Brain microvascular endothelial cell (primary cell): ENCODE measurements at regions not wholly inside any gene's neighbourhood (a gene's known extent, or its start where the extent isn't known, plus 50 kb on each side); places are given as distances from the start of the nearest gene placed in this dataset.

ENCODE experiments used
- DNase-seq: peaks from one replicate; pipeline ENCODE4 v3.0.0-alpha.2; 2020
- H3K27ac ChIP-seq: fragments of 250-450 bp; sonication (Bioruptor Pico); 2 replicates; pipeline ENCODE4 v1.5.1; 2020; ENCODE audit warnings: mild to moderate bottlenecking, moderate library complexity
- H3K27me3 ChIP-seq: fragments of 250-450 bp; sonication (Bioruptor Pico); replicated peaks from 2 replicates; pipeline ENCODE4 v1.5.1; 2020; ENCODE audit warnings: mild to moderate bottlenecking
- H3K36me3 ChIP-seq: fragments of 250-450 bp; sonication (Bioruptor Pico); replicated peaks from 2 replicates; pipeline ENCODE4 v1.5.1; 2020; ENCODE audit warnings: mild to moderate bottlenecking
- H3K4me3 ChIP-seq: 2 replicates; pipeline ENCODE4 v1.5.1; 2011; ENCODE audit warnings: low read depth, mild to moderate bottlenecking, control low read depth, low read length, moderate library complexity
- CTCF ChIP-seq: IDR thresholded peaks from 2 replicates; pipeline ENCODE4 v1.5.1; 2011; ENCODE audit warnings: low read depth, mild to moderate bottlenecking, moderate library complexity, low read length, control low read depth, inconsistent platforms; ENCODE audit errors: missing control alignments
- in situ Hi-C: cut with HindIII; loops from 2 replicates; pipeline ENCODE4 v1.10.0; 2017; ENCODE audit warnings: low sequenced_read_pairs, low pct_ligation_motif_present

- Histone ChIP-seq H3K36me3 (no peaks in the 10 kb centered on the region), H3K27ac (peak overlapping the region; percentile 57), H3K27me3 (no peaks in the 10 kb centered on the region), H3K4me3 (no peak overlapping the region)
- in situ Hi-C loops = no loop called here
- DNase-seq = peak; percentile 66
- no peak for TF ChIP-seq CTCF
Measured at GRCh38 chr4:174578366-174578765, 56.1 kb upstream of the HPGD start.

GRCh38 chr4:174575436-174575835 is 53.1 kb upstream of the HPGD start:
- TF ChIP-seq CTCF = no peak
- Histone ChIP-seq H3K27ac (no peak overlapping the region), H3K4me3 (no peak overlapping the region), H3K27me3 (no peaks in the 10 kb centered on the region), H3K36me3 (no peaks in the 10 kb centered on the region)
- in situ Hi-C loops = no loop called here
- no peak for DNase-seq
